ENCODE measurements at regions not wholly inside any gene's neighbourhood (a gene's known extent, or its start where the extent isn't known, plus 50 kb on each side); places are given as distances from the start of the nearest gene placed in this dataset.
"Not testable (repeated sequence)": the region's sequence is repeated elsewhere in the genome, so short reads cannot be mapped to it uniquely, and the experiment has no call there.

DNA sequence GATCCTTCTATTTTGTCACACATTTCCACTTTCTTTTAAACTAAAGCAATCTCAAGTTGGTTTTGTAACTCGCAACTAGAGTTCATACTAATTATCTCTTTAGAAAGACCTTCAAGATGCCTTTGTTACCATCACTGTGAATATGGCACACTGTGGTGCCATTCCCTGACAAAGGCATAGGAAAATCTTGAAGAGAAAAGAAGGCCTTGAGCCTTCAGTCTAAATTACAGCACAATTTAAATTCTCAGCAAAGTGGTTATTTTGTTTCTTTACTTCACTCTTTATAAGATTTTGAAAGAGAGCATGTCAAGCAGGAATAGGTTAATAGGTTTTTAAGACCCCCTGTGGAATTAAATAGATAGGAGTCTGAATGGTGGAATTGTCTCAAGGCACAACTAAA lies 89.0 kb upstream of the BANK1 start:
- no peak for TF ChIP-seq Cebpa-rat (IDR thresholded peaks at IDR 0.05)

DNA sequence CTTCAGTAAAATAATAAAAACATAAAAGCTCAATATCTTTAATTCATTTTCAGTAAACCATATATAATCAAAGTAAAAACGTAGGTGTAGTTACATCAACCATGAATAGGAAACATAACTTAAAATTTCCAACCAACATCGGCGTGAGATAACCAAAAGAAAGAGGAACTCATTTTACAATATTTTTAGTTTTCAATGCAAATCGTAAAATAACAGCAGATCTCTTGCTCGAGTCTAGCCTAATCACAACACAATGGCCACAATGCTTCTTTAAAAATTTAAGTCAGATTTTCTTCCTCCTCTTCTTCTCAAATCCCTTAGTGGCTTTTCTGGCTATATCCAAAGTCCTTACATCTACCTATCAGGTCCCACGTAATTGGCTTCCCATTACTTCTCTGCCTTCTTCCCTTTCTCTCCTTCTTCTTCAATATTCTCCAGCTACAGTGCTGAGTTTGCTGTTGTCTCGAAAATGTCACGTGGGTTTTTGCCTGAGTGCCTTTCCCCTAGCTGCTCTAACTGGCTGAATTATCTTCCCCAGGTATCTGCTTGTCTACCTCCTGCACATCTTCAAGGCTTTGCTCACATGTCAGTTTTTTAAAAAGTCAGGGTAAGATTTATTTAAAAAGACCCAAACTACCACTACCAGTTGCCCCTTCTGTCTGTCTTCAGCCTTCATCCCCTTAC lies 90.9 kb upstream of the BANK1 start:
- Histone ChIP-seq H3K4me2 (no peak overlapping the region), H4K20me1 (no peaks in the 10 kb centered on the region), H3K27ac (no peak overlapping the region), H3K9me3 (no peaks in the 10 kb centered on the region), H3K27me3 (no peaks in the 10 kb centered on the region), H3K36me3 (no peaks in the 10 kb centered on the region), H3K9ac (no peak overlapping the region), H3K4me1 (peaks cover 3% of the 10 kb centered on the region), H3K4me3 (no peak overlapping the region)
- no peak for TF ChIP-seq Cebpa-rat (IDR thresholded peaks at IDR 0.05)

More for the DNA sequence above, 89.0 kb upstream of the BANK1 start:
- Histone ChIP-seq H3K4me1 (no peaks in the 10 kb centered on the region), H3K27ac (no peak overlapping the region), H3K27me3 (no peaks in the 10 kb centered on the region), H4K20me1 (no peaks in the 10 kb centered on the region), H3K9me3 (peaks cover 2% of the 10 kb centered on the region), H3K4me3 (no peak overlapping the region), H3K36me3 (no peaks in the 10 kb centered on the region), H3K9ac (no peak overlapping the region), H3K4me2 (no peak overlapping the region)

DNA sequence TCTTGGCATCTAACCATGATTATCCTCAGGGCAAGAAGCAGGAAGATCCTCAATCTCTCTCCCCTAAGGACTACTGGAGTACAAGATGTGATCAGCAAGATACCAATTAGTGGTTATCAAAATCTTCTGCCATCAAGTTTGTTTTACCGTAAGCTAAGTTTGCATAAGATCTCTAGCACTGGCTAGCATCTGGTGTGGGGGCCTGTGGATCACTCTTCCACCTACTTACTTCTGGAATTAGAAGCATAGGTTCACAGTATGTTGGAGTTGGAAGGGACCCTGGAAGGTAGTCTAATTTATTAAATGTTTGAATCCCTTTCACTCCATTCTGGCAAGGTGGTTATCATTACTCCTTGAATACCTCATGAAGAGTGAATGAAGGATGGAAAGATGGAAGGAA lies 93.3 kb upstream of the BANK1 start:
- Histone ChIP-seq H3K36me3 (no peaks in the 10 kb centered on the region), H3K27ac (no peak overlapping the region), H3K9me3 (no peaks in the 10 kb centered on the region), H4K20me1 (no peaks in the 10 kb centered on the region), H3K4me2 (no peak overlapping the region), H3K4me1 (peaks cover 14% of the 10 kb centered on the region), H3K27me3 (no peaks in the 10 kb centered on the region), H3K4me3 (no peak overlapping the region), H3K9ac (no peak overlapping the region)
- TF ChIP-seq Cebpa-rat (IDR thresholded peaks at IDR 0.05): no peak

DNA sequence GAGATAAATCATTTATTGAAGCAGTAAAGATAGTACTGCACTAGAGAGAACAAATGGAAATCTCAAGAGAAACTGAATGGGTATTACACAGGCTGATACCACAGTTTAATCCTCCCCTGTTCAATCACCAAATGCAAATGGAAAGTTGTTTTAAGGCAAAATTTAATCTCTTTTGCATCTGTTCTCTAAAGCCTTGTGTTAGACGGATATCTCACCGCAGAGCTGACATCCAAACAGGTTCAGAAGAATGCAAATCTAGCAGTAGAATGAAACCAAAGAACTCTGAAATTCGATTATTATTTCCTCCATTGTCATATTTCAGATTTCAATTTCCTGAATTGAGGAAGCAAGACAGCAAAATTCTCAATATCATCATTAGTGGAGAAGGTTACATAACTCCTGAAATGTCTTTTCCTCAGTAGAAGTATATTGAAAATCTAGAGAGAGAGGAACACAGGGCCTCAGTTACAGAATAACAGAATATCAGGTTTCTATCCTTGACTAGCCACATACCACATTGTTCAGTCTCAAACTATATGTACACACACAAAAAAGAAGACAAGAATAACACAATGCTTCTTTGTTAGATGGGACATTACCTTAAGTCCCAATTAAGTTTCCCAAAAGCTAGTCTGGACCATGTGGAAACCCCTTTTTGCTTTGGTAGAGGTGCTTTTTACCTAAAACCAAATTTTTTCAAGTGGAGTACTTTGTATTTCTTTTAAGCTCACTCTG lies 94.1 kb upstream of the BANK1 start:
- Histone ChIP-seq H4K20me1 (no peaks in the 10 kb centered on the region), H3K9me3 (no peaks in the 10 kb centered on the region), H3K4me2 (no peak overlapping the region), H3K36me3 (no peaks in the 10 kb centered on the region), H3K27ac (no peak overlapping the region), H3K9ac (no peak overlapping the region), H3K4me3 (no peak overlapping the region), H3K27me3 (no peaks in the 10 kb centered on the region), H3K4me1 (peaks cover 14% of the 10 kb centered on the region)
- no peak for TF ChIP-seq Cebpa-rat (IDR thresholded peaks at IDR 0.05)

DNA sequence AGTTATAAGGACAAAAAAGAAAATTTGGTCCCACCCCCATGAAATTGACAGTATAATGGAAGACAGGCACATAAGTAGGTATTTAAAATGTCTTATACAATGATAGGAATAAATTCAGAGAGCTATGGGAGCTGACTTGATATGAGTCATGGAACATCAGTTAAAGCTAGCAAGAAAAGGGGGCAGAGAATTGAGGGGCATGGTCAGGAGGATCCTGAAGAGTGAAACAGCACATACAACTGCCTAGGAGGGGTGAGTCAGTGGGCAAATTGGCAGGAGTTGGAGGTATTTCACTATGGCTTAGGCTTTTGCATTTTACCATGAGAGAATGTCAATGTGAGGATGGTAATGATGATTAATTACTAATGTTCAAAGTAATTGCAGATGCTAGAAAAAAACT lies 95.4 kb upstream of the BANK1 start:
- no peak overlapping the region for H3K9ac ChIP-seq
- H3K4me2 ChIP-seq: no peak overlapping the region
- no peaks in the 10 kb centered on the region for H3K27me3 ChIP-seq
- no peaks in the 10 kb centered on the region for H3K36me3 ChIP-seq
- H3K4me3 ChIP-seq: no peak overlapping the region
- peaks cover 14% of the 10 kb centered on the region for H3K4me1 ChIP-seq
- no peak for TF ChIP-seq Cebpa-rat (IDR thresholded peaks at IDR 0.05)
- no peaks in the 10 kb centered on the region for H4K20me1 ChIP-seq
- H3K9me3 ChIP-seq: no peaks in the 10 kb centered on the region
- no peak overlapping the region for H3K27ac ChIP-seq

DNA sequence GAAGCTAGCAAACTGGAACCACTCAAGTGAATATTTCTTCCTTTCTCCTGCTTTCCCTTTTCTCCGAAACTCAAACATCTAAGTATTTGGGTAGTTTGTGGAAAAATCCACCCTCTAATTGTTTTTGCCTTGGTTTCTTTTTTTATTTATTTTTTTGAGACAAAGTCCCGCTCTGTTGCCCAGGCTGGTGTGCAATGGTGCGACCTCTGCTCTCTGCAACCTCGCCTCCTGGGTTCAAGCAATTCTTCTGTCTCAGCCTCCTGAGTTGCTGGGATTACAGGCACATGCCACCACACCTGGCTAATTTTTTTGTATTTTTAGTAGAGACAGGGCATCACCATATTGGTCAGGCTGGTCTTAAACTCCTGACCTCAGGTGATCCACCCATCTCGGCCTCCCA lies 96.1 kb upstream of the BANK1 start:
- H3K9ac ChIP-seq, H3K27ac ChIP-seq, H3K27me3 ChIP-seq, H4K20me1 ChIP-seq, H3K9me3 ChIP-seq, H3K4me3 ChIP-seq, H3K36me3 ChIP-seq: not testable (repeated sequence)
- peaks cover 14% of the 10 kb centered on the region for H3K4me1 ChIP-seq
- H3K4me2 ChIP-seq: peak overlapping the region; percentile 6

DNA sequence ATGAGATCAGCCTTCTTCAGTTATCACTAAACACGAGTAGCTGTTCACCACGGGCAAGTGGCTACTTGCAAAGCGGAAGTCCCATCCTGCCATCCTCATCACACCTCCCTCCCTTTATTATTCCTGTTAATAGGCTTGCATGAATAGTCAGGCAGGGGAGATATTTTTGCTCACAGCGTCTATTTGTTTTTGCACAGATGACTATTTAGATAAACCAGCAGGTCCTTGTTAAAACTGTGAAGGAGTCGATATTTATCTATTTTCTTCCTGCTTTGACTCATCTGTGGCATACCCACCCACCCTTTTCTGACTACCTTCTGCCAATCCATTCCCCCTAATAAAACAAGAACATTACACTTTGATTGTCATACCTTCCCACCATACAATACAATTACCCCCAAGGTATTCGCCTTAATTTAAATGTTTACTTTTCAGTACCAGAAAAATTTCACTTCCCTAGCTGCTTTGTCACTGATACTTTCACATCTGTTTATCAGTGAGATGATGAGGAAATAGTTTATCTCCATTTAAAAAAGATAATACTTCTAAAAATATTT lies 96.6 kb upstream of the BANK1 start:
- no peak overlapping the region for H3K27ac ChIP-seq
- H3K9me3 ChIP-seq: no peaks in the 10 kb centered on the region
- no peaks in the 10 kb centered on the region for H4K20me1 ChIP-seq
- no peak for TF ChIP-seq Cebpa-rat (IDR thresholded peaks at IDR 0.05)
- H3K4me3 ChIP-seq: no peak overlapping the region
- H3K4me2 ChIP-seq: peak overlapping the region; percentile 6
- H3K4me1 ChIP-seq: peaks cover 14% of the 10 kb centered on the region
- no peak overlapping the region for H3K9ac ChIP-seq
- no peaks in the 10 kb centered on the region for H3K36me3 ChIP-seq
- no peaks in the 10 kb centered on the region for H3K27me3 ChIP-seq

DNA sequence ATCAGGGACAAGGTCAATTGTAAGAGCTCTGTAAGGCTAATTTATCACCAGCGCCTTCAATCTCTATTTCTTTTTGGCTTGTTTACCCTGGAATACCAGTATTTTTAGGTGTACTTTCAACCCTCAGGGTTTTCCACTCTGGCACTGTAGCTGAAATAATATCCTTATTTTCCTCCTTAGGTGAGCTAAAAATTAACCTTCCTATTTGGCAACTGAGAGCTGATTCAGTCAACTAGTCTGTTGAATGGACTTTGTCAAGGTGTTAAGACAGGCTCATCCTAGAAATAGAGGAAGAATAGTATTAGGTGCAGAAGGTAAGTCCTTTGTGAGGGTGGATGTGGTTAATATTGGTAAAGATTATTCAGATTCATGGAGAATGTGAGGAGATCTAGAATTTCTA lies 101.3 kb upstream of the BANK1 start:
- TF ChIP-seq Cebpa-rat (IDR thresholded peaks at IDR 0.05): no peak
- Histone ChIP-seq H4K20me1 (no peaks in the 10 kb centered on the region), H3K27ac (no peak overlapping the region), H3K9ac (no peak overlapping the region), H3K4me1 (peaks cover 8% of the 10 kb centered on the region), H3K9me3 (no peaks in the 10 kb centered on the region), H3K4me3 (no peak overlapping the region), H3K36me3 (no peaks in the 10 kb centered on the region), H3K27me3 (no peaks in the 10 kb centered on the region), H3K4me2 (no peak overlapping the region)

DNA sequence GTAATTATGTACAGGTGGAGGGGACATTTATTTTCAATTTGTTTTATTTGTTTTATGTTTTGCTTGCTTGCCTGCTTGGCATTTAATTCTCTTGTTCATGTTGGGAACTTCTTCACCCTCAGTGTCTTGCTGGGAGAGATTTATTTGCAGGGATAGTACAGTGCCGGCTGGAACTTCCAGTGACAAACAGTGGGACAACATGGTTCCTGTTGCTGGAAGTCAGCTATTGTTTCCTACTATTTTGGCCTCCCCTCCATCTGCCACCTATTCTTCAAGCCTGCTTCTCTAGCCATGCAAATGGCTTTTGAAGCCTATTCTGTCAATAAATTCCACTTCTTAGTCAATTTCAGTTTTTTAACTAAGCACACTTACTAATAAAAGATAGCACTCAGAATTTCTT lies 105.4 kb upstream of the BANK1 start:
- Histone ChIP-seq H3K27me3 (no peaks in the 10 kb centered on the region), H3K4me3 (no peak overlapping the region), H3K9me3 (no peaks in the 10 kb centered on the region), H3K9ac (no peak overlapping the region), H3K36me3 (no peaks in the 10 kb centered on the region), H3K27ac (no peak overlapping the region), H3K4me1 (no peaks in the 10 kb centered on the region), H3K4me2 (no peak overlapping the region), H4K20me1 (no peaks in the 10 kb centered on the region)
- no peak for TF ChIP-seq Cebpa-rat (IDR thresholded peaks at IDR 0.05)

DNA sequence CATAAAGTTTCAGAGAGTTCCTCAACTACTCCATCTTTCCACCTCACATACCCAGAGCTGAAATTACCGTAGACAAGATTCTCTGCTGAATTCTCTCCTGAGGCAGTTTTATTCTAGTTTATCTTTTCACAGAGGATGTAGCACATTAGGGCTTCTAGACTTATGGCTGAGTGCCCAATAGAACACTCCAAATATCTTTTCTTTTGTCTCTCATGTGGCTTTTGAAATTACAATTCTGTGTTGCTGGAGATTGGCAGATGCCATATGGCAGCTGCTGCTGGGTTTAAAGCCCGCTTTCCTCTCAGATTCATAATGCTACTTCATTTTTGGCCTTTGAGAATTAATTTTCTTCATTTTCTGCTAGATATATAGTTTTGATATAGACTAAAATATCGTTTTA lies 107.6 kb upstream of the BANK1 start:
- Histone ChIP-seq H3K27ac (no peak overlapping the region), H3K36me3 (no peaks in the 10 kb centered on the region), H3K9me3 (no peaks in the 10 kb centered on the region), H3K4me1 (no peaks in the 10 kb centered on the region), H4K20me1 (no peaks in the 10 kb centered on the region), H3K9ac (no peak overlapping the region), H3K27me3 (no peaks in the 10 kb centered on the region), H3K4me2 (no peak overlapping the region), H3K4me3 (no peak overlapping the region)
- TF ChIP-seq Cebpa-rat (IDR thresholded peaks at IDR 0.05): no peak

All from BLaER1 (cell line).